ENCODE measurements at regions not wholly inside any gene's neighbourhood (a gene's known extent, or its start where the extent isn't known, plus 50 kb on each side); places are given as distances from the start of the nearest gene placed in this dataset.

GRCh38 chr3:106157411-106157810, 288.6 kb upstream of the CBLB start:
- TF ChIP-seq CTCF (IDR thresholded peaks at IDR 0.05; ENCODE audit: low read depth, low read length, missing input control) (no peak), ATF3 (IDR thresholded peaks at IDR 0.05) (no peak), EGR1 (IDR thresholded peaks at IDR 0.05; ENCODE audit: low read depth in 2 of 2) (no peak), YY1 (IDR thresholded peaks at IDR 0.05) (no peak), SP1 (IDR thresholded peaks at IDR 0.05) (no peak), FOXA1 (IDR thresholded peaks at IDR 0.05) (no peak), TAF1 (conservative IDR thresholded peaks at IDR 0.05) (no peak), FOXA2 (IDR thresholded peaks at IDR 0.05) (no peak), GABPA (IDR thresholded peaks at IDR 0.05 in 1 of 2, conservative IDR thresholded peaks at IDR 0.05 in 1 of 2) (no peak), JUND (IDR thresholded peaks at IDR 0.05) (no peak), RAD21 (IDR thresholded peaks at IDR 0.05) (no peak), ZBTB33 (IDR thresholded peaks at IDR 0.05) (no peak)
- TF ChIP-seq, protein P1, sequence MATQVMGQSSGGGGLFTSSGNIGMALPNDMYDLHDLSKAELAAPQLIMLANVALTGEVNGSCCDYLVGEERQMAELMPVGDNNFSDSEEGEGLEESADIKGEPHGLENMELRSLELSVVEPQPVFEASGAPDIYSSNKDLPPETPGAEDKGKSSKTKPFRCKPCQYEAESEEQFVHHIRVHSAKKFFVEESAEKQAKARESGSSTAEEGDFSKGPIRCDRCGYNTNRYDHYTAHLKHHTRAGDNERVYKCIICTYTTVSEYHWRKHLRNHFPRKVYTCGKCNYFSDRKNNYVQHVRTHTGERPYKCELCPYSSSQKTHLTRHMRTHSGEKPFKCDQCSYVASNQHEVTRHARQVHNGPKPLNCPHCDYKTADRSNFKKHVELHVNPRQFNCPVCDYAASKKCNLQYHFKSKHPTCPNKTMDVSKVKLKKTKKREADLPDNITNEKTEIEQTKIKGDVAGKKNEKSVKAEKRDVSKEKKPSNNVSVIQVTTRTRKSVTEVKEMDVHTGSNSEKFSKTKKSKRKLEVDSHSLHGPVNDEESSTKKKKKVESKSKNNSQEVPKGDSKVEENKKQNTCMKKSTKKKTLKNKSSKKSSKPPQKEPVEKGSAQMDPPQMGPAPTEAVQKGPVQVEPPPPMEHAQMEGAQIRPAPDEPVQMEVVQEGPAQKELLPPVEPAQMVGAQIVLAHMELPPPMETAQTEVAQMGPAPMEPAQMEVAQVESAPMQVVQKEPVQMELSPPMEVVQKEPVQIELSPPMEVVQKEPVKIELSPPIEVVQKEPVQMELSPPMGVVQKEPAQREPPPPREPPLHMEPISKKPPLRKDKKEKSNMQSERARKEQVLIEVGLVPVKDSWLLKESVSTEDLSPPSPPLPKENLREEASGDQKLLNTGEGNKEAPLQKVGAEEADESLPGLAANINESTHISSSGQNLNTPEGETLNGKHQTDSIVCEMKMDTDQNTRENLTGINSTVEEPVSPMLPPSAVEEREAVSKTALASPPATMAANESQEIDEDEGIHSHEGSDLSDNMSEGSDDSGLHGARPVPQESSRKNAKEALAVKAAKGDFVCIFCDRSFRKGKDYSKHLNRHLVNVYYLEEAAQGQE (IDR thresholded peaks at IDR 0.05) = no peak
- TF ChIP-seq, protein P2, sequence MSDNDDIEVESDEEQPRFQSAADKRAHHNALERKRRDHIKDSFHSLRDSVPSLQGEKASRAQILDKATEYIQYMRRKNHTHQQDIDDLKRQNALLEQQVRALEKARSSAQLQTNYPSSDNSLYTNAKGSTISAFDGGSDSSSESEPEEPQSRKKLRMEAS (IDR thresholded peaks at IDR 0.05) = no peak

Data from liver (tissue), 3 donors.